Heart left ventricle (tissue), 13 donors: ENCODE measurements at regions not wholly inside any gene's neighbourhood (a gene's known extent, or its start where the extent isn't known, plus 50 kb on each side); places are given as distances from the start of the nearest gene placed in this dataset.

ENCODE experiments used
- CTCF ChIP-seq, 12 donors: fragments of 200-600 bp; sonication (generic) in 4 of 12; IDR thresholded peaks; one replicate each; pipeline versions ENCODE4 v1.5.0 to v1.8.0; 2018 to 2022; ENCODE audit warnings: antibody characterized with exemption in 12 of 12, mild to moderate bottlenecking in 5 of 12
- POLR2A ChIP-seq, 2 donors: fragments of 450-650 bp; IDR thresholded peaks; one replicate each; pipeline ENCODE4 v1.6.1; 2017; ENCODE audit warnings: antibody characterized with exemption in 2 of 2, mild to moderate bottlenecking in 2 of 2, moderate library complexity in 2 of 2
- donor health status: ischemic (EF 13 %, LVEDD 7.1; RV severe dilation, severe dysfunction).
- donor health status: DM: no; HTN: yes; CAD: no.
- donor health status: DM: no; HTN: no; CAD: no.
- donor health status: ischemic (EF 25% LVEDD 6.9; RV normal size, moderate dysfunction).
- donor health status: ischemic (EF 25% LVEDD 5.7; RV mildly dilated, moderate dysfunction).
- donor health status: ischemic (EF 35%, LVEDD 5.7; RV mildly dilated, moderate dysfunction).
- donor health status: nonischemic (EF 11% LVEDD 7.7; RV severe dilation, severe dysfunction).
- donor health status: DM: yes; HTN: yes; CAD: no.
- donor health status: PGD.
- donor health status: ischemic (EF 29% LVEDD 5.4; RV normal size, mild dysfunction).
- donor health status: nonischemic (EF 23%, LVEDD 6.1; RV moderate dilation, normal function).

- TF ChIP-seq POLR2A (IDR thresholded peaks at IDR 0.05) (no peak), CTCF (IDR thresholded peaks at IDR 0.05) (no peak)
Observed at GRCh38 chr5:68949256-68949655, 144.6 kb upstream of the SLC30A5 start.
